Heart left ventricle (tissue), 16 donors: ENCODE measurements at regions not wholly inside any gene's neighbourhood (a gene's known extent, or its start where the extent isn't known, plus 50 kb on each side); places are given as distances from the start of the nearest gene placed in this dataset.

Experiments used
- ATAC-seq, 4 donors: fragments of 200-7000 bp; cut with Tn5 transposase; one replicate each; pipeline ENCODE4 v1.9.1; 2020 to 2022; ENCODE audit warnings: moderate library complexity in 4 of 4, mild to moderate bottlenecking in 3 of 4, moderate number of reproducible peaks in 1 of 4
- DNase-seq, 5 donors: peaks; one replicate each; pipeline ENCODE4 v3.0.0-alpha.2; 2020
- H3K27ac ChIP-seq, 12 donors: fragments of 200-600 bp; sonication (generic) in 4 of 12; one replicate each; pipeline versions ENCODE4 v1.5.0 to v1.8.0; 2016 to 2022; ENCODE audit warnings: mild to moderate bottlenecking in 2 of 12
- H3K27me3 ChIP-seq, 9 donors: fragments of 200-600 bp; sonication (generic) in 2 of 9; one replicate each; pipeline versions ENCODE4 v1.5.1 to v1.8.0; 2016 to 2022; ENCODE audit warnings: mild to moderate bottlenecking in 3 of 9
- H3K36me3 ChIP-seq, 9 donors: fragments of 200-600 bp; sonication (generic) in 2 of 9; one replicate each; pipeline versions ENCODE4 v1.5.0 to v1.8.0; 2018 to 2022; ENCODE audit warnings: mild to moderate bottlenecking in 2 of 9
- H3K4me1 ChIP-seq, 12 donors: fragments of 200-600 bp; sonication (generic) in 4 of 12; one replicate each; pipeline versions ENCODE4 v1.5.0 to v1.8.0; 2016 to 2022; ENCODE audit warnings: mild to moderate bottlenecking in 3 of 12
- H3K4me3 ChIP-seq, 12 donors: fragments of 200-600 bp; sonication (generic) in 4 of 12; one replicate each; pipeline versions ENCODE4 v1.5.0 to v1.8.0; 2017 to 2022; ENCODE audit warnings: mild to moderate bottlenecking in 9 of 12, moderate library complexity in 4 of 12
- H3K9me3 ChIP-seq, 12 donors: fragments of 200-600 bp; sonication (generic) in 4 of 12; one replicate each; pipeline versions ENCODE4 v1.5.0 to v1.8.0; 2016 to 2022; ENCODE audit warnings: mild to moderate bottlenecking in 1 of 12
- CTCF ChIP-seq, 12 donors: fragments of 200-600 bp; sonication (generic) in 4 of 12; IDR thresholded peaks; one replicate each; pipeline versions ENCODE4 v1.5.0 to v1.8.0; 2018 to 2022; ENCODE audit warnings: antibody characterized with exemption in 12 of 12, mild to moderate bottlenecking in 5 of 12
- POLR2A ChIP-seq, 2 donors: fragments of 450-650 bp; IDR thresholded peaks; one replicate each; pipeline ENCODE4 v1.6.1; 2017; ENCODE audit warnings: antibody characterized with exemption in 2 of 2, mild to moderate bottlenecking in 2 of 2, moderate library complexity in 2 of 2
- WGBS, 4 donors: extraction: QIAGEN DNeasy Blood & Tissue Kit in 2 of 4; methylation state at CpG; one replicate each; pipeline versions ENCODE4 v1.1.5 to v1.1.7; 2013 to 2018; 5-methylcytosine and 5-hydroxymethylcytosine counted together
- intact Hi-C, 10 donors: fragments of 100-400 bp; cut with DNase I; formaldehyde crosslinking; loops; one replicate each; pipeline versions ENCODE4 v1.11.1 to v1.14.2; 2022
- donor health status: ischemic (EF 13 %, LVEDD 7.1; RV severe dilation, severe dysfunction).
- donor health status: healthy with polysubstance abuse.
- donor health status: DM: no; HTN: yes; CAD: no.
- donor health status: DM: no; HTN: no; CAD: no.
- donor health status: ischemic (EF 25% LVEDD 6.9; RV normal size, moderate dysfunction).
- donor health status: ischemic (EF 25% LVEDD 5.7; RV mildly dilated, moderate dysfunction).
- donor health status: healthy.
- donor health status: DM: yes; HTN: yes; CAD: no.
- donor health status: ischemic (EF 35%, LVEDD 5.7; RV mildly dilated, moderate dysfunction).
- donor health status: nonischemic (EF 11% LVEDD 7.7; RV severe dilation, severe dysfunction).
- donor health status: DM: yes; HTN: yes; CAD: no.
- donor health status: PGD.
- donor health status: ischemic (EF 29% LVEDD 5.4; RV normal size, mild dysfunction).
- donor health status: nonischemic (EF 23%, LVEDD 6.1; RV moderate dilation, normal function).

DNA sequence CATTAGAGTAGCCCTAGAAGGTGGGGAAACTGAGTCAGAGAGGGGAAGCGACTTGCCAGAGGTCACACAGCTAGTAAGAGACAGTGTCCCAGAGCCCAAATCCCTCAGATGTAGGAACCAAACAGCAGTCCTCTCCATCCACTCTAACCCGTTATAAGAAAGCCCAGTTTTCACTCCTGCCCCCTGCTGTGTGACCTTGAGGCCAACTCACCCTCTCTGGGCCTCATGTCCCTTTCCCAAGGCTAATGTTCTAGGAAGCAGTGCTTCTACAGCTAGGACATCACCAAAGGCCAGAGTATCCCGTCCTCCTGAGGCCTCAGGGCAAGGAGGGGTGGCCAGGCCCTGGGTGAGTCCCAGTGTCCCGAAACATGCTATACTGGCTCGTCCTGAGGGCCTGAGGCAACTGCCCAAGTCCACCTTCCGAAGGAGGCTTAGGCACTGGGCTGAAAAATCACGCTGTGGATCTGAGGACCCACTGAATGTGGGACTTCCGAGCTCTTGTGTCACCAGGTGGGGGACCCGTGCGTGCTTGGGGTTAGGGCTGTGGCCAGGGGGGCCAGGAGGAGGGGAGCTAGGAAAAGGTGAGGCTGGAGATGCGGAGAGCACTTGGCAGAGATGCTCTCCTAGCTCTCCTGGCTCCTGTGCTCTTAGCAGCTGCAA lies 109.2 kb upstream of the SLC6A11 start:
- Histone ChIP-seq H3K27me3 (peaks cover 16 to 96% (median 46%) of the 10 kb centered on the region in 9 donors), H3K36me3 (no peaks in the 10 kb centered on the region), H3K9me3 (no peaks in the 10 kb centered on the region), H3K4me3 (no peak overlapping the region), H3K4me1 (peaks cover 0 to 7% (median 0%) of the 10 kb centered on the region in 12 donors), H3K27ac (no peak overlapping the region)
- WGBS, 4 donors = 42 to 50% (median 45%) methylated on average over 11 of the region's 11 CpGs
- ATAC-seq (no peak), DNase-seq (no peak)
- no peak for TF ChIP-seq CTCF (IDR thresholded peaks at IDR 0.05)
- no peak for TF ChIP-seq POLR2A (IDR thresholded peaks at IDR 0.05)
- intact Hi-C loops = no loop called here

DNA sequence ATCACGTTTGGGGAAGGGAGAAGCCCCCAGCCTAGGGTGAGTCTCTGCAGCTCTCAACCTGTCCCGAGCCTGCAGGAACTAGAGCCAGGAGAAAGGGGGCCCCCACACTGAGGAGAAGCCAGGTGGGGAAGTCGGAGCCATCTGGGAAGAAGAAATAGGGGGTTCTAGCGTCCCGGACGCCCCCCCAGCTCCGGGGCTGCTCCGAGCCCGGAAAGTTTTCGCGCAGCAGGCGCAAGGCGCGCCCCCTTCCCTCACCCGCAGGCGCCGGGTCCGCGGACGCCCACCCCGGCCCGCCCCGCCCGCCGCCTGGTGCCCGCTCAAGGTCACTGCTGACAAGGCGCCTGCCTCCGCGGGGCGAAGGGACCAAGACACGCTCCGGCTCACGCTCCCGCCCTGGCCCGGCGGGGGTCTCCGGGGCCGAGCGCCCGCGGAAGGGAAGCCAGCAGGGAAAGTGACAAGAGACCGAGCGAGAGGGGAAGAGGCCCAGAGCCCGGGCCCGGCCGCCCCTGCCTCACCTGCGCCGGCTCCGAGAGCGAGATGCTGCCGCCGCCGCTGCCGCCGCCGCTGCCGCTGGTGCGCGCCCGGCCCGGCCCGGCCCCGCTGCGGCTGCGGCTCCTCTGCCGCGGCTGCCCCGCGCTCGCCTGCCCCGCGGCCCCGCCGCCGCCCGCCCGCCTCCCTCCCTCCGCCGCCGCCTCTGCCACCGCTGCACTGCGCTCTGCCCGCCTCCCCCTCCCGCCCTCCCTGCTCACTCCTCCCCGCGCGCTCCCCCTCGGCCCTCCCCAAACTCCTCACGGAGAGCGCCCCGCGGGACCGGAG lies 108.4 kb upstream of the SLC6A11 start:
- no peak for DNase-seq
- Histone ChIP-seq H3K4me1 (peaks cover 0 to 7% (median 0%) of the 10 kb centered on the region in 12 donors), H3K27me3 (peaks cover 16 to 91% (median 42%) of the 10 kb centered on the region in 9 donors), H3K27ac (no peak overlapping the region), H3K36me3 (no peaks in the 10 kb centered on the region), H3K9me3 (no peaks in the 10 kb centered on the region), H3K4me3 (peak overlapping the region in 6 of 12 donors; percentile 10 to 40 (median 28))
- intact Hi-C loops = no loop called here
- 1% methylated on average over 27 to 93 of the region's 93 CpGs for WGBS, 4 donors
- TF ChIP-seq CTCF (IDR thresholded peaks at IDR 0.05) (no peak), POLR2A (IDR thresholded peaks at IDR 0.05) (no peak)
- no peak for ATAC-seq

DNA sequence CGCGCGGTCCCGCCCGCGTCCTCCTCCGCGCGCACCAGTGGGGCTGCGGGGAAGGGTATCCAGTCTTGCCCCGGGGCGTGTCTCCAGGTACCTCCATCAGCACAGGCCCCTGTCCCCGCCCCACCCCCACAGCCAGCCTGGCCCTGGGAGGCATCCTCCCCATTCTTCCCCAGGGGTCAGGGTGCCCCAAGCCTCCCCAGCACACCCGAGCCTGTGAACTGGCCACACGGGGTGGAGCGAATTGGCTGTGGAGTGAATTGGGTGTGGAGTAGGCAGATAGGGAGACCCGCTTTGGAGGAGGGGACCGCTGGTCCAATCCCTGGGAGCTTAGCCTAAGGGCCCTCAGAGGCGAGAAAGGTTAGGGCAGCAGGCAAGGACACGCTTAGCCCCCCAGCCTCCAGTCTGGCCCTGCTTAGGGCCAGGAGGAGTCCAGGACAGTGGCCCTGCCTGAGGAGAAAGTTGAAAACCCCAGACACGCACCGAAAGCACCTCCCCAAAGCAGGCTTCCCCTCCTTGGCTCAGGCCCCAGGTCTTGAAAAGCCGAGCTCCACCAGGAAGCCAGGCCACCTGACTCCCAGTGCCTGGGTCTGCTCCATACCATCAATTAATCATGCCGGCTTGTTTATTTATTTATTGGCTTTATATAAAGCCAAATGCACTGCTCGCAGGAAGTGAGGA lies 107.7 kb upstream of the SLC6A11 start:
- Histone ChIP-seq H3K4me1 (peaks cover 0 to 7% (median 0%) of the 10 kb centered on the region in 12 donors), H3K4me3 (peak overlapping the region in 1 of 12 donors; percentile 38), H3K36me3 (no peaks in the 10 kb centered on the region), H3K9me3 (no peaks in the 10 kb centered on the region), H3K27ac (no peak overlapping the region), H3K27me3 (peaks cover 16 to 84% (median 37%) of the 10 kb centered on the region in 9 donors)
- TF ChIP-seq POLR2A (IDR thresholded peaks at IDR 0.05) = no peak
- no peak for TF ChIP-seq CTCF (IDR thresholded peaks at IDR 0.05)
- ATAC-seq = no peak
- no peak for DNase-seq
- 18 to 24% (median 20%) methylated on average over 17 to 25 of the region's 25 CpGs for WGBS, 4 donors
- intact Hi-C loops = no loop called here
